Caco-2 (cell line): ENCODE measurements at regions not wholly inside any gene's neighbourhood (a gene's known extent, or its start where the extent isn't known, plus 50 kb on each side); places are given as distances from the start of the nearest gene placed in this dataset.
"Not testable (repeated sequence)": the region's sequence is repeated elsewhere in the genome, so short reads cannot be mapped to it uniquely, and the experiment has no call there.

Source experiments
- BruUV-seq: library from RNA; stranded (reverse); fragments of 400-500 nt; replicated peaks from 2 replicates; lab custom pipeline; 2021; lab: Mats Ljungman, UMichigan
- CTCF ChIA-PET: fragments of 300-600 bp; sonication (Branson Sonifier 250); formaldehyde crosslinking; loops from one replicate; lab custom pipeline; 2022; ENCODE audit warnings: antibody characterized with exemption; lab: Charles Lee
- POLR2A ChIA-PET: fragments of 300-600 bp; sonication (Branson Sonifier 250); formaldehyde crosslinking; loops from one replicate; lab custom pipeline; 2022; ENCODE audit warnings: antibody characterized with exemption; lab: Charles Lee
- DNase-seq, 2 experiments: peaks; one replicate each; pipeline versions ENCODE4 v3.0.0 to v3.0.0-alpha.2; 2020 to 2022
- H3K27me3 ChIP-seq: replicated peaks from 2 replicates; pipeline ENCODE4 v1.6.0; 2011; ENCODE audit warnings: low read length; ENCODE audit not compliant: control insufficient read depth, insufficient read depth
- H3K36me3 ChIP-seq: 2 replicates; pipeline ENCODE4 v1.5.1; 2011; ENCODE audit warnings: low read length; ENCODE audit not compliant: control insufficient read depth, insufficient read depth
- H3K4me1 ChIP-seq: fragments of 250-450 bp; sonication (Bioruptor Pico); 2 replicates; pipeline ENCODE4 v1.5.1; 2020; ENCODE audit warnings: mild to moderate bottlenecking
- H3K4me3 ChIP-seq: 2 replicates; pipeline ENCODE4 v1.5.1; 2011; ENCODE audit warnings: low read depth, mild to moderate bottlenecking, control low read depth, low read length
- H3K9me3 ChIP-seq: fragments of 250-450 bp; sonication (Bioruptor Pico); 2 replicates; pipeline ENCODE4 v1.5.1; 2020; ENCODE audit warnings: mild to moderate bottlenecking, moderate library complexity
- H3K27ac Mint-ChIP-seq: one replicate; pipeline ENCODE4 v1.8.0; 2022; ENCODE audit warnings: mixed read lengths; ENCODE audit not compliant: unreplicated experiment
- H3K27me3 Mint-ChIP-seq: one replicate; pipeline ENCODE4 v1.8.0; 2022; ENCODE audit warnings: mixed read lengths; ENCODE audit not compliant: insufficient read depth, unreplicated experiment
- H3K36me3 Mint-ChIP-seq: one replicate; pipeline ENCODE4 v1.8.0; 2022; ENCODE audit warnings: mild to moderate bottlenecking, mixed read lengths; ENCODE audit not compliant: insufficient read depth, unreplicated experiment
- H3K4me1 Mint-ChIP-seq: one replicate; pipeline ENCODE4 v1.8.0; 2022; ENCODE audit warnings: low read depth, mixed read lengths; ENCODE audit not compliant: unreplicated experiment
- H3K4me3 Mint-ChIP-seq: one replicate; pipeline ENCODE4 v1.8.0; 2022; ENCODE audit warnings: mild to moderate bottlenecking, moderate library complexity, mixed read lengths; ENCODE audit not compliant: unreplicated experiment
- H3K9me3 Mint-ChIP-seq: one replicate; pipeline ENCODE4 v1.8.0; 2022; ENCODE audit warnings: mixed read lengths; ENCODE audit not compliant: unreplicated experiment
- intact Hi-C: fragments of 100-400 bp; cut with micrococcal nuclease; formaldehyde crosslinking; loops from one replicate; pipeline ENCODE4 v1.10.0; 2022; ENCODE audit not compliant: unreplicated experiment
- TF ChIP-seq, protein P1 (sequence below), 2 experiments: fragments of 200-600 bp in 1 of 2; IDR thresholded peaks; 1 replicate in 1 of 2; 2 replicates in 1 of 2; pipeline versions ENCODE4 v1.5.1 to v1.8.0; 2011 to 2022; ENCODE audit warnings: antibody characterized with exemption in 1 of 2, control low read depth in 1 of 2, inconsistent platforms in 1 of 2, low read depth in 1 of 2, low read length in 1 of 2, mild to moderate bottlenecking in 1 of 2, moderate library complexity in 1 of 2; ENCODE audit not compliant: insufficient read depth in 1 of 2, severe bottlenecking in 1 of 2, unreplicated experiment in 1 of 2

- Histone ChIP-seq H3K4me1 (no peaks in the 10 kb centered on the region), H3K36me3 (no peaks in the 10 kb centered on the region), H3K4me3 (no peak overlapping the region), H3K27me3 (0 out of 2 replicates have a peak, but pooled peaks cover 1% of the 10 kb centered on the region), H3K9me3 (no peaks in the 10 kb centered on the region)
- DNase-seq, result no peak
- Mint-ChIP-seq H3K9me3 (no peaks in the 10 kb centered on the region), H3K27me3 (peaks cover 20% of the 10 kb centered on the region), H3K36me3 (no peaks in the 10 kb centered on the region), H3K27ac (no peak overlapping the region), H3K4me1 (peaks cover 7% of the 10 kb centered on the region), H3K4me3 (no peak overlapping the region)
- BruUV-seq, result no TSS peak
- intact Hi-C loops, result no loop called here
- ChIA-PET POLR2A (no interaction called here), CTCF (interaction anchor here (1.4 kb wide), 1 partner anchor 37 kb away, joined by 3 read pairs; no protein-coding TSS in a partner anchor)
- TF ChIP-seq, protein P1, sequence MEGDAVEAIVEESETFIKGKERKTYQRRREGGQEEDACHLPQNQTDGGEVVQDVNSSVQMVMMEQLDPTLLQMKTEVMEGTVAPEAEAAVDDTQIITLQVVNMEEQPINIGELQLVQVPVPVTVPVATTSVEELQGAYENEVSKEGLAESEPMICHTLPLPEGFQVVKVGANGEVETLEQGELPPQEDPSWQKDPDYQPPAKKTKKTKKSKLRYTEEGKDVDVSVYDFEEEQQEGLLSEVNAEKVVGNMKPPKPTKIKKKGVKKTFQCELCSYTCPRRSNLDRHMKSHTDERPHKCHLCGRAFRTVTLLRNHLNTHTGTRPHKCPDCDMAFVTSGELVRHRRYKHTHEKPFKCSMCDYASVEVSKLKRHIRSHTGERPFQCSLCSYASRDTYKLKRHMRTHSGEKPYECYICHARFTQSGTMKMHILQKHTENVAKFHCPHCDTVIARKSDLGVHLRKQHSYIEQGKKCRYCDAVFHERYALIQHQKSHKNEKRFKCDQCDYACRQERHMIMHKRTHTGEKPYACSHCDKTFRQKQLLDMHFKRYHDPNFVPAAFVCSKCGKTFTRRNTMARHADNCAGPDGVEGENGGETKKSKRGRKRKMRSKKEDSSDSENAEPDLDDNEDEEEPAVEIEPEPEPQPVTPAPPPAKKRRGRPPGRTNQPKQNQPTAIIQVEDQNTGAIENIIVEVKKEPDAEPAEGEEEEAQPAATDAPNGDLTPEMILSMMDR (IDR thresholded peaks at IDR 0.05; ENCODE audit: insufficient read depth in 1 of 2, low read depth in 1 of 2, low read length in 1 of 2, severe bottlenecking in 1 of 2, unreplicated experiment in 1 of 2), result no peak
These were observed 80.1 kb upstream of the FAM204A start for GRCh38 chr10:118422241-118422640.

DNA sequence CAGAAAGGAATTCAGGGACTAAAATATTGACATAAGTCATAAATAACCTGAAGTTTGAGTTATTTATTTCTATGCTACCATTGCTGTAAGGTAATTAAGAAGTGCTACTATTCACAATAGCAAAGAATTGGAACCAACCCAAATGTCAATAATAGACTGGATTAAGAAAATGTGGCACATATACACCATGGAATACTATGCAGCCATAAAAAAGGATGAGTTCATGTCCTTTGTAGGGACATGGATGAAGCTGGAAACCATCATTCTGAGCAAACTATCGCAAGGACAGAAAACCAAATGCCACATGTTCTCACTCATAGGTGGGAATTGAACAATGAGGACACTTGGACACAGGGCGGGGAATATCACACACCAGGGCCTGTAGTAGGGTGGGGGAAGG, 77.9 kb upstream of the FAM204A start:
- H3K36me3 Mint-ChIP-seq, CTCF ChIA-PET, H3K9me3 ChIP-seq, H3K36me3 ChIP-seq, H3K27ac Mint-ChIP-seq, H3K4me3 Mint-ChIP-seq, H3K27me3 ChIP-seq, POLR2A ChIA-PET, DNase-seq, H3K4me1 ChIP-seq, H3K9me3 Mint-ChIP-seq, H3K4me3 ChIP-seq, H3K4me1 Mint-ChIP-seq, BruUV-seq, intact Hi-C loops: not testable (repeated sequence)
- peaks cover 19% of the 10 kb centered on the region for H3K27me3 Mint-ChIP-seq

- no TSS peak for BruUV-seq
- no peak overlapping the region for H3K27ac Mint-ChIP-seq
These were observed 70.8 kb upstream of the FAM204A start for GRCh38 chr10:118412932-118413331.

More at GRCh38 chr10:118412932-118413331, 70.8 kb upstream of the FAM204A start:
- no peak for DNase-seq
- no peaks in the 10 kb centered on the region for H3K4me1 Mint-ChIP-seq
- ChIA-PET CTCF (interaction anchor here (0.6 kb wide), 1 partner anchor 521 kb away, joined by 3 read pairs; no protein-coding TSS in a partner anchor), POLR2A (no interaction called here)
- TF ChIP-seq, protein P1 (IDR thresholded peaks at IDR 0.05; ENCODE audit: insufficient read depth in 1 of 2, low read depth in 1 of 2, low read length in 1 of 2, severe bottlenecking in 1 of 2, unreplicated experiment in 1 of 2), result no peak
- H3K4me3 Mint-ChIP-seq, result no peak overlapping the region
- Histone ChIP-seq H3K4me3 (no peak overlapping the region), H3K9me3 (no peaks in the 10 kb centered on the region), H3K36me3 (no peaks in the 10 kb centered on the region), H3K4me1 (no peaks in the 10 kb centered on the region), H3K27me3 (no peaks in the 10 kb centered on the region)
- H3K27me3 Mint-ChIP-seq, result peaks cover 20% of the 10 kb centered on the region
- intact Hi-C loops, result no loop called here
- H3K9me3 Mint-ChIP-seq, result no peaks in the 10 kb centered on the region
- H3K36me3 Mint-ChIP-seq, result no peaks in the 10 kb centered on the region
